ENCODE measurements at regions not wholly inside any gene's neighbourhood (a gene's known extent, or its start where the extent isn't known, plus 50 kb on each side); places are given as distances from the start of the nearest gene placed in this dataset.

GRCh38 chr5:167143716-167144115 lies 1147.7 kb upstream of the WWC1 start:
- DNase-seq (ENCODE audit: low read depth), result no peak

GRCh38 chr5:167145841-167146240 lies 1145.6 kb upstream of the WWC1 start:
- DNase-seq (ENCODE audit: low read depth), result no peak

- DNase-seq (ENCODE audit: low read depth), result no peak
Measured at GRCh38 chr5:167147879-167148278, 1143.6 kb upstream of the WWC1 start.

- no peak for DNase-seq (ENCODE audit: low read depth)
Measured at GRCh38 chr5:167150661-167151060, 1140.8 kb upstream of the WWC1 start.

- DNase-seq (ENCODE audit: low read depth), result no peak
Measured at GRCh38 chr5:167152561-167152960, 1138.9 kb upstream of the WWC1 start.

GRCh38 chr5:167155387-167156005 lies 1135.9 kb upstream of the WWC1 start:
- DNase-seq (ENCODE audit: low read depth), result no peak

GRCh38 chr5:167156446-167156845 lies 1135.0 kb upstream of the WWC1 start:
- DNase-seq (ENCODE audit: low read depth), result no peak

- DNase-seq (ENCODE audit: low read depth), result no peak
Measured at GRCh38 chr5:167158588-167158987, 1132.9 kb upstream of the WWC1 start.

- DNase-seq (ENCODE audit: low read depth), result no peak
Measured at GRCh38 chr5:167160388-167160787, 1131.1 kb upstream of the WWC1 start.

GRCh38 chr5:167166696-167167095 lies 1124.7 kb upstream of the WWC1 start:
- DNase-seq (ENCODE audit: low read depth), result no peak

GRCh38 chr5:167167191-167167795 lies 1124.2 kb upstream of the WWC1 start:
- DNase-seq (ENCODE audit: low read depth), result no peak

- no peak for DNase-seq (ENCODE audit: low read depth)
Measured at GRCh38 chr5:167168971-167169370, 1122.5 kb upstream of the WWC1 start.

- no peak for DNase-seq (ENCODE audit: low read depth)
Measured at GRCh38 chr5:167171056-167171455, 1120.4 kb upstream of the WWC1 start.

GRCh38 chr5:167177736-167178135 lies 1113.7 kb upstream of the WWC1 start:
- DNase-seq (ENCODE audit: low read depth), result no peak

- no peak for DNase-seq (ENCODE audit: low read depth)
Measured at GRCh38 chr5:167180906-167181305, 1110.5 kb upstream of the WWC1 start.

- no peak for DNase-seq (ENCODE audit: low read depth)
Measured at GRCh38 chr5:167205881-167206280, 1085.6 kb upstream of the WWC1 start.

- no peak for DNase-seq (ENCODE audit: low read depth)
Measured at GRCh38 chr5:167207081-167207480, 1084.4 kb upstream of the WWC1 start.

GRCh38 chr5:167208911-167209310 lies 1082.5 kb upstream of the WWC1 start:
- DNase-seq (ENCODE audit: low read depth), result peak; percentile 8

GRCh38 chr5:167217097-167217743 lies 1074.2 kb upstream of the WWC1 start:
- DNase-seq (ENCODE audit: low read depth), result no peak

GRCh38 chr5:167219298-167219697 lies 1072.1 kb upstream of the WWC1 start:
- no peak for DNase-seq (ENCODE audit: low read depth)

GRCh38 chr5:167226386-167226785 lies 1065.1 kb upstream of the WWC1 start:
- no peak for DNase-seq (ENCODE audit: low read depth)

GRCh38 chr5:167228134-167228533 lies 1063.3 kb upstream of the WWC1 start:
- DNase-seq (ENCODE audit: low read depth), result no peak

GRCh38 chr5:167229751-167230150 lies 1061.7 kb upstream of the WWC1 start:
- no peak for DNase-seq (ENCODE audit: low read depth)

- DNase-seq (ENCODE audit: low read depth), result no peak
Measured at GRCh38 chr5:167230414-167230813, 1061.0 kb upstream of the WWC1 start.
